Thyroid gland (tissue), 4 donors: ENCODE measurements at regions not wholly inside any gene's neighbourhood (a gene's known extent, or its start where the extent isn't known, plus 50 kb on each side); places are given as distances from the start of the nearest gene placed in this dataset.

ENCODE experiments used
- DNase-seq, 2 donors: peaks; one replicate each; pipeline ENCODE4 v3.0.0-alpha.2; 2019
- H3K27ac ChIP-seq, 3 donors: fragments of 200-600 bp; sonication (generic); 1 replicate in 2 of 3; 2 replicates in 1 of 3; pipeline ENCODE4 v1.5.1; 2016 to 2019; ENCODE audit warnings: mild to moderate bottlenecking in 1 of 3, moderate library complexity in 1 of 3
- H3K27me3 ChIP-seq: fragments of 200-600 bp; sonication (generic); one replicate; pipeline ENCODE4 v1.5.1; 2019
- H3K36me3 ChIP-seq, 2 donors: fragments of 200-600 bp; sonication (generic); one replicate each; pipeline ENCODE4 v1.5.1; 2016 to 2019
- H3K4me1 ChIP-seq, 2 donors: fragments of 200-600 bp; sonication (generic); one replicate each; pipeline ENCODE4 v1.5.1; 2017 to 2019
- H3K4me3 ChIP-seq, 3 donors: fragments of 200-600 bp; sonication (generic); replicated peaks in 1 of 3; 1 replicate in 2 of 3; 2 replicates in 1 of 3; pipeline ENCODE4 v1.5.1; 2016; ENCODE audit warnings: mild to moderate bottlenecking in 1 of 3
- H3K9me3 ChIP-seq: fragments of 200-600 bp; sonication (generic); one replicate; pipeline ENCODE4 v1.5.1; 2017
- POLR2A ChIP-seq, 2 donors: fragments of 450-650 bp; IDR thresholded peaks; one replicate each; pipeline ENCODE4 v1.6.1; 2017; ENCODE audit warnings: antibody characterized with exemption in 2 of 2, mild to moderate bottlenecking in 2 of 2, moderate library complexity in 1 of 2
- WGBS, 2 donors: methylation state at CpG; one replicate each; pipeline ENCODE4 v1.1.5; 2017; 5-methylcytosine and 5-hydroxymethylcytosine counted together
- intact Hi-C: fragments of 100-400 bp; cut with DNase I; formaldehyde crosslinking; loops from one replicate; pipeline ENCODE4 v1.15.1; 2023
- TF ChIP-seq, protein P1 (sequence below), 6 experiments: fragments of 200-600 bp in 3 of 6; fragments of 450-650 bp in 3 of 6; sonication (generic) in 3 of 6; IDR thresholded peaks; one replicate each; pipeline ENCODE4 v1.5.1; 2016 to 2019; ENCODE audit warnings: antibody characterized with exemption in 6 of 6, mild to moderate bottlenecking in 2 of 6, inconsistent platforms in 1 of 6, moderate library complexity in 1 of 6

GRCh38 chr4:144338148-144338547 is 197.6 kb upstream of the GYPA start:
- intact Hi-C loops: no loop called here
- TF ChIP-seq POLR2A (IDR thresholded peaks at IDR 0.05): no peak
- TF ChIP-seq, protein P1, sequence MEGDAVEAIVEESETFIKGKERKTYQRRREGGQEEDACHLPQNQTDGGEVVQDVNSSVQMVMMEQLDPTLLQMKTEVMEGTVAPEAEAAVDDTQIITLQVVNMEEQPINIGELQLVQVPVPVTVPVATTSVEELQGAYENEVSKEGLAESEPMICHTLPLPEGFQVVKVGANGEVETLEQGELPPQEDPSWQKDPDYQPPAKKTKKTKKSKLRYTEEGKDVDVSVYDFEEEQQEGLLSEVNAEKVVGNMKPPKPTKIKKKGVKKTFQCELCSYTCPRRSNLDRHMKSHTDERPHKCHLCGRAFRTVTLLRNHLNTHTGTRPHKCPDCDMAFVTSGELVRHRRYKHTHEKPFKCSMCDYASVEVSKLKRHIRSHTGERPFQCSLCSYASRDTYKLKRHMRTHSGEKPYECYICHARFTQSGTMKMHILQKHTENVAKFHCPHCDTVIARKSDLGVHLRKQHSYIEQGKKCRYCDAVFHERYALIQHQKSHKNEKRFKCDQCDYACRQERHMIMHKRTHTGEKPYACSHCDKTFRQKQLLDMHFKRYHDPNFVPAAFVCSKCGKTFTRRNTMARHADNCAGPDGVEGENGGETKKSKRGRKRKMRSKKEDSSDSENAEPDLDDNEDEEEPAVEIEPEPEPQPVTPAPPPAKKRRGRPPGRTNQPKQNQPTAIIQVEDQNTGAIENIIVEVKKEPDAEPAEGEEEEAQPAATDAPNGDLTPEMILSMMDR (IDR thresholded peaks at IDR 0.05): no peak

DNA sequence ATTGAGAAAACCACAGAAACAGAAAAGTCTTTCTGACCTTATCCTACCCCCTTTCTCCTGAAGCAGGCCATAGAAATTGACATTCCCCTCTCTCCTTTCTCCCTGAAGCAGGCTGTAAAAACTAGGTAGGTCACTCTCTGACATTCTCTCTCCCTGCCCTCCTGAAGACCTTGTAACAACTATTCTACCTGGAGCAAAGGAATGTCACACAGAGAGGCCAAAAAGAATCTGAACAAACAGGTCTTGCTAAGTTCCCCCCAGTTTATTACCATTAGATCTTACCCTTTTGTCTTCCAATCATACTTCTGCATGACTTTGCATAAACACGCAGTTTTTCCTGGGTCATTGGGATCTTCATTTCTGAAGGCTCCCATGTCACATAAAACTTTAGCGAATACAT is 198.3 kb upstream of the GYPA start:
- no peaks in the 10 kb centered on the region for H3K4me1 ChIP-seq
- no peaks in the 10 kb centered on the region for H3K36me3 ChIP-seq
- no peaks in the 10 kb centered on the region for H3K27me3 ChIP-seq
- no peak for DNase-seq
- H3K9me3 ChIP-seq: no peaks in the 10 kb centered on the region
- H3K4me3 ChIP-seq: no peak overlapping the region
- WGBS, 2 donors: 78 to 79% methylated on average over 2 of the region's 2 CpGs
- intact Hi-C loops: no loop called here
- H3K27ac ChIP-seq: no peak overlapping the region
- TF ChIP-seq, protein P1 (IDR thresholded peaks at IDR 0.05): no peak
- TF ChIP-seq POLR2A (IDR thresholded peaks at IDR 0.05): no peak

More at GRCh38 chr4:144338148-144338547, 197.6 kb upstream of the GYPA start:
- H3K36me3 ChIP-seq: no peaks in the 10 kb centered on the region
- no peaks in the 10 kb centered on the region for H3K4me1 ChIP-seq
- no peaks in the 10 kb centered on the region for H3K27me3 ChIP-seq
- no peak overlapping the region for H3K4me3 ChIP-seq
- no peak for DNase-seq
- H3K27ac ChIP-seq: no peak overlapping the region
- no peaks in the 10 kb centered on the region for H3K9me3 ChIP-seq

DNA sequence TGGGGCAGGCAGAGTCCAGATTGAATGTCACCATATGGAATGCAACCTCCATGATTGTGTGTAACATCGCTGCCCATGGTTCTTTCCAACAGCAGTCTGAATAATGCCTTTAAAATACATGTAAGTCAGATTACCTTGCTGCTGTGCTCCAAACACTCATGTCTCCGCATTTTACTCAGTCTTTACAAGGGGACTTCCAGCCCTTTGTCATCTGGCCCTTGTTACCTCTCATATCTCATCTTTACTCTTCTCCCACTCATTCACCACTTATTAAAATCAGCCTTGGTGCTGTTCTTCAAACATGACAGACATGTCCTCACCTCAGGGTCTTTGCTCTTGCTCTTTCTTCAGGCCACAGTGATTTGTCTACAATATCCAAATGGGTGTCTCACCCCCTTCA is 200.4 kb upstream of the GYPA start:
- DNase-seq: no peak
- no peak for TF ChIP-seq POLR2A (IDR thresholded peaks at IDR 0.05)
- TF ChIP-seq, protein P1 (IDR thresholded peaks at IDR 0.05): no peak
- Histone ChIP-seq H3K4me1 (no peaks in the 10 kb centered on the region), H3K27ac (no peak overlapping the region), H3K4me3 (no peak overlapping the region), H3K36me3 (no peaks in the 10 kb centered on the region), H3K27me3 (no peaks in the 10 kb centered on the region), H3K9me3 (no peaks in the 10 kb centered on the region)
- WGBS, 2 donors: 91 to 97% methylated on average over 2 of the region's 2 CpGs
- intact Hi-C loops: no loop called here

DNA sequence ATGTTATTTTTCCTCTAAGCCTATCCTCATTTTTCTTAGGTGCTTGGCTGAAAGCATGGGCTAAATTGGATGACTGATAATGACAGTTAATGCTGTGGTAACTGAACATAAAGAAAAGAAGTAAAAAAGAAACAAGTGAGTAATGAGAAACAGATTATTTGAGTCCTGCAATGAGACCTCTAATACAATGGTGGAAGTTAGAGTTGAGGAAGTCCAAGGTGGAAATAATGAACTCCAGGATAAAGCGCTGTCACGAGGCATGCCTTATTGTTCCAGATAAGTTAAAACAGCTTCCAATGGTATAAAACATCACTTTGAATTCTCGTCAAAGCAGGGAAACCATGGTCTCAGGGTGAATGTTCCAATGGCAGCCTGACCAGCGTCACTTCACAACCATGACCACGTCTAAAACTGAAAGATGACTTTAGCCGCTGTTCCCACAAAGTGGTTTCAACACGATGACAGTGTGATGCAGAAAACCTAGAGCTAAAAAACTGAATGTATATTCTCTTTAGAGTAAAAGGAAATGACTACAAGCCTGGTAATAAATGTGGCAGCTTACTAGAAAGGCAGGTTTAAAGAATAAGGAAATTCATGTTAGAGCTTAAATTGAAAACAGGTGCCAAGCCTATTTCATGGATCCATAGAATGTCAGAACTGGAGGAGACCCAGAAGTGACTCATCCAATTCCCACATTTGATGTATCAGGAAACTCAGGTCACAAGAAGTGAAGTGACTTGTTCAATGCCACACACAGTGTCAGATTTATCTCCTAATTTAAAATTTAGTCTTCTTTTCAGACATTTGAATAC is 202.6 kb upstream of the GYPA start:
- TF ChIP-seq POLR2A (IDR thresholded peaks at IDR 0.05): no peak
- TF ChIP-seq, protein P1 (IDR thresholded peaks at IDR 0.05): no peak
- Histone ChIP-seq H3K9me3 (no peaks in the 10 kb centered on the region), H3K36me3 (no peaks in the 10 kb centered on the region), H3K27ac (no peak overlapping the region), H3K4me1 (no peaks in the 10 kb centered on the region), H3K27me3 (no peaks in the 10 kb centered on the region), H3K4me3 (no peak overlapping the region)
- intact Hi-C loops: no loop called here
- no peak for DNase-seq
- 83% methylated on average over 7 of the region's 7 CpGs for WGBS, 2 donors

GRCh38 chr4:144347121-144347520 is 206.6 kb upstream of the GYPA start:
- Histone ChIP-seq H3K4me1 (no peaks in the 10 kb centered on the region), H3K9me3 (no peaks in the 10 kb centered on the region), H3K36me3 (no peaks in the 10 kb centered on the region), H3K27me3 (no peaks in the 10 kb centered on the region), H3K27ac (no peak overlapping the region), H3K4me3 (no peak overlapping the region)
- WGBS, 2 donors: 79 to 81% methylated on average over 4 of the region's 4 CpGs
- TF ChIP-seq, protein P1 (IDR thresholded peaks at IDR 0.05): no peak
- TF ChIP-seq POLR2A (IDR thresholded peaks at IDR 0.05): no peak
- intact Hi-C loops: no loop called here
- DNase-seq: no peak
